ENCODE measurements at regions not wholly inside any gene's neighbourhood (a gene's known extent, or its start where the extent isn't known, plus 50 kb on each side); places are given as distances from the start of the nearest gene placed in this dataset.

DNA sequence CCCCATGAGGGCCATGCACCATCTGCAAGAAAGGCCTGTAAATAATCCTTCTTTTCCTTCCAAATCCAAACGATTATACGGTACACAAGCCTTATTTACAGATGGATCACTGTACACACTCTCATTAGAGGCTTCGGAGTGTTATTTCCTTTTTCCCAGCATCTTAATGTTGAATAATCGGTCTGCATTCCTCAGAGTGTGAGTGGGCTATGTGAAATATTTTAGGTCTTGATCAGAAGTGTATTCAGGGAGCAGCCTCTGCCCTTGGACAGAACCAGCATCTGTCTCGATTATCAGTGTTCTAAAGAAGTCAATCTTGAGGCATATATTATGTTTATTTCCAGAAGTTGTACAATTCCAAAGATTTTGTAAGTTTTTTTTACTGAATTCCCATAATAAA is 340.6 kb downstream of the SEC23A start:
- no peak for DNase-seq (ENCODE audit: low read depth)

DNA sequence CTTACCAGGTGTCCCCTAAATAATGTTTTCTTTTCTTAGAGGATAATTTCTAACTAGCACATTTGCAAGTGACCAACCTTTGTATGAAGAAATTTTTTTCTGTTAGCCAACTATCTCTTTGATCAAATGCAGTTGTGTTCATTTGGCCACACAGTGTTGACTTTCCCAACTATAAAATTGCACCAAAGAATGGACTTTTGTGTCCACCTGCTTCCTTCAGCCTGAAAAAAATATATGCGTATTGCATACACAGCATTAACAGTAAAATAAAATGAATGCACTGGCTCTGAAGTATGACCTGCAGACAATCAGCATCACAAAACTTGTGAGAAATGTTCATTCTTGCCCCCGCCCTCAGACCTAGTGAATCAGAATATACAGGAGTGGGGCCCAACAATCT is 342.0 kb downstream of the SEC23A start:
- DNase-seq (ENCODE audit: low read depth): no peak

DNA sequence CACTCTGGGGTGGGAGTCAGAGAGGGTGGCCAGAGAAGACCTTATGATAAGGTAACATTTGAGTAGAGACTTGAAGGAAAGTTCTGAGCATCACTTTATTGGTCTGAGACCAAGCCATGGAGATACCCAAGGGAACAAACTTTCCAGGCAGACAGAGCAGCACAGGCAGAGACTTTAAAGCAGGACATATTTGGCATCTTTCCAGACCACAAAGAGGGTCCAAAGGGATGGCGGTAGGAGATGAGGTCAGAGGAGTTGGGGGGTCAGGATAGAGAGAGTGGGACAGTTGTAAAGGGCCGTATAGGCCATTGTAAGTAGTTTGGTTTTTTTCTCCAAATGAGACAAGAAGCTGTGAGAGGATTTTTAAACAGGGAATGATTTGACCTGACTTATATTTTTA is 344.4 kb downstream of the SEC23A start:
- no peak for DNase-seq (ENCODE audit: low read depth)

DNA sequence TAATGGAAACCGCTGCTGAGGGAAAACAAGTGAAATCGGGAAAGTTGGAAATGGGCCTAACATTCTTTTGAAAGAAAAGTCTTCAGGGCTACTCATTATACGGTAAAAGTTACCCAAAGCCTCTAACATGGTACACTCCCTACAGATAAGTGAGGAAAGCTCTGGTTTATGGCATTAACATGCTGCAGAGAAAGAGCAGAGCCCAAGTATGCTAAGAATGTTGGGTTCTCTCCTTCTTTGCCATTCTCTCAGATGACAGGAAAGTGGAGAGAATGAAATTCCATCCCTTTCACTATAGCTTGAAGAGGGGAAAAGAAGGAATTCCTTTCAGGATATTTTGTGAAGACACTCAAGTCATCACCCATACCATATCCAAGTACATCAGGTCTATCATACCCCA is 348.0 kb downstream of the SEC23A start:
- DNase-seq (ENCODE audit: low read depth): no peak

DNA sequence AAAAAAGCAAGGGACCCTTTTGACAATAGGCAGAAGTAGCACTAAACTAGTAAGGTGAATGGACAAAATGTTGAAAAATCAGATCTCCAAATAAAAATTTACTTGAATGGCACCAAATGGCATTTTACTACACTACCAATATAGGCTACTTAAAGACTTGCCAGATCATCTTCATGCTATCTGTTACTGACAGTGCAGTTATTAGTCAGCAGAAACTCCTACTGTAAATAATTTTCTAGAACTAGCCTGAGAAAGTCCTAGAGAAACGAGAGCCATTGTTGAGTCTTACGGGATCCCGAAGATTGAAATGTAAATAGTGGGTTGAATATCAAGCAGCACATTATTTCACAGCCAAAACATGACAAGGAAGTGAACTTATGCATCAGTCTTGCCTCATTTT is 350.3 kb downstream of the SEC23A start:
- no peak for DNase-seq (ENCODE audit: low read depth)

DNA sequence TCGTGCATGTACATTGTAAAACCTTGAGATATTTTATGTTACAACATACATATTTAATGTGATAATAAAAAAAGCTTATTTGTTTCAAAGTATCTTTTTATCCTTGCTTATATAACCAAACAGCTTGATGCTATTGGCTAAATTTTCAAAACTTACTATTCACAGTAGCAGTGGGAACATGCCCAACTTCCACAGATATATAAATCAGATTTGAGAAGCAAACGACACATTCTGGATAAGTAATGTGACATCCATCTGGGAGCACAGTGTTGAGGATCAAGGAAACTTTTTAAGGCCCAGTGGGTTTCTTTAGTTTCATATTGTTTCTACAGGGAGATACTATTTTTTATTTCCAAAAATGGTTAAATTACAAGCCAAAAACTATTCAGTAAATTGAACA is 350.7 kb downstream of the SEC23A start:
- DNase-seq (ENCODE audit: low read depth): no peak

DNA sequence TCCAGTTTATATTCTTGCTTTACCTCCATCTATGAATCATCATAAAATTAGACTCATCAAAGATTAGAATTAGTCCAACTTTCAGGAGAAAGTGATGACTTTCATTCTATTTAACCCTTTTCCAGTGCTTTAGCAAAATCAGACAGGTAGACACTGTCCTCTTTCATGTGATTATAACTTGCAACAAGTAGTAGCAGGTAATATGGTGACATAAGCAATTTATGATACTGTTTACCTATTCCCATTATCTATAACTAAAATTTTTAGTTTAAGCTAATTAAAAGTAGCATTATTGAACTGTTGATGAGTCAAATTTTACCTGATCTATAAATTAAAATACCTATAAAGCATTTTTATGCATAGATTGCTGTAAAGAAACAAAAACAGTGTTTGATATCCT is 351.6 kb downstream of the SEC23A start:
- no peak for DNase-seq (ENCODE audit: low read depth)

DNA sequence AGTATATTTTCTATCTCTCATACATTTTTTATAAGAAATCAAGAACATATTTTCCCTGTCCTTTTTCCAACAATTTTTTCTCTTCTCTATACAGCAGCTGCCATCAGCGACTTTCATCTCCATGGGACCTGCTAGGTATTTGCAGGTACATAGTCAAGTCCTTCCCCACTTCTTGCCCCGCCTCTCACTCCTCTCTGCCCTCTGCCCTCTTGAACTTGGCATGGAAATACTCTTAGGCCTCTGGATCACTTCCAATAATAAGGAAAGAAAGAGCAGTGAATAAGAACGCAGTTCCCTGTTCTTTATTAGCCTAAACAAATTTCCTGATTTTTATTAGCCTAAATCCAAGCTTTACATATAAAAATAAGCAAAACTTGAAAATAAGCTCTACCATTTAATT is 353.1 kb downstream of the SEC23A start:
- no peak for DNase-seq (ENCODE audit: low read depth)

DNA sequence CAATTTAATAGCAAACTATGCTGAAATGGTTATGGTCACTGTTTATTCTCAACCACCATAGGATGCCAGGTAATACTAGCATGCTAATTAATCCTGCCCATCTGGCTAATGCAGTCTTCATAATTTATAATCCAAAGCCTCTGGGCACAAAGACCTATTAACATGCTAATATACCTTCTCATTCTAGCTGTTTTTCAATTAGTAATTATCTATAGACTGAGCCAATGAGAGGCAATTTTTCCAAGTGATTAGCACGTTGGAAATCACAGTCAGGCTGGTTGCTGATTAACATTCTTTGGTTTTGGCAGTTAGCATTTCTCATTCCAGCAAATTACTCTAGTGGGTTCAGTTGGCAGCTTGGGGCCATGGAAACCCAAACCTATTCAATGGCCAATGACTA is 357.2 kb downstream of the SEC23A start:
- DNase-seq (ENCODE audit: low read depth): no peak

DNA sequence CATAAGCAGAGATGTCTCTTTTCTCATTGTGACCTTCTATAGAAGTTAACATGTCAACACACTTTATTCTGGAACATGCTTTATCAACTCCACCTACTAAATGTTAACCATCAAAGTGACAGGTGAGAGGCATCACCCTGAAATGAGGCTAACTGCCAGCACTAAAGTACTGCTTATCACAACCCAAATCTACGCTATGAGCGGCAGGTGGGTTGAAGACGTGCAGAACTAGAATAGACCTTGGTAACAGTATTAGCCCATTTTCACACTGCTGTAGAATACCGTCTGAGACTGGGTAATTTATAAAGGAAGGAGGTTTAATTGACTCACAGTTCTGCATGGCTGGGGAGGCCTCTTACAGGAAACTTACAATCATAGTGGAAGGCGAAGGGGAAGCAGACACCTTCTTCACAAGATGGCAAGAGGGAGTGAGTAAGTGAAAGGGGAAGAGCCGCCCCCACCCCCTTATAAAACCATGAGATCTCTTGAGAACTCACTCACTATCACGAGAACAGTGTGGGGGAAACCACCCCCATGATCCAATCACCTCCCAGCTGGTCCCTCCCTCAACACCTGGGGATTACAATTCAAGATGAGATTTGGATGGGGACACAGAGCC is 359.0 kb downstream of the SEC23A start:
- no peak for DNase-seq (ENCODE audit: low read depth)

DNA sequence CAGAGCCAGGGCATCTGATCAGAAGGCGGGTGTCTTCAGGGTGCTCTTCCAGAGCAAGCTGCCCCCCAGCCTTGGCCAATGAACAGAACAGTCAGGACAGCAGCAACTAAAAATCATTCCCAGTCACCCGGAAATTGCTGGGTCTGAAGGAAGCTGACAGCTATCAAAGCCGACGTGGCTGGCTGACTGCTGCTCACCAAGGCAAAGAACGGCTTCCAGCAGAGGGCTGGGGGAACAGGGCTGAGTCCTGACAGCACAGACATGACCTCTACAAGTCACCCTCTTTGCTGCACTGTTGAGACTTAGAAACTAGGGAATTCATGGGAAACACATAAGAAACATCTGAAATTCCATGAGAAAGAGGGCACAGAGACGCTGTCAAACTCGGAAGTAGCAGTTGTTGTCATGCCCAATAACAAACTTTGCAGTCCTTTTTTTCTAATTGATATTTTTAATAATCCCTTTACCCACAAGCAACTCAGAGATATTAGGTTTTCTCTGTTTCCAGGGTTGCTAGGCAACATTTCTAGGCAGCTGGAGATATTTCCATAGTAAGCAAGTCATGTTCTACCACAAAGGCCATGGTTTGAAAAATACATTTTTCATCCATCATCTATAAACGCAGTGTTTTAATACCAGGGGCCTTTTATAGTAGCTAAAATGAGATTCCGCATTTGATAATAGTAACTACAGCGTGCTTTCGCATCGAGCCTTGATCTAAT is 365.2 kb downstream of the SEC23A start:
- no peak for DNase-seq (ENCODE audit: low read depth)

DNA sequence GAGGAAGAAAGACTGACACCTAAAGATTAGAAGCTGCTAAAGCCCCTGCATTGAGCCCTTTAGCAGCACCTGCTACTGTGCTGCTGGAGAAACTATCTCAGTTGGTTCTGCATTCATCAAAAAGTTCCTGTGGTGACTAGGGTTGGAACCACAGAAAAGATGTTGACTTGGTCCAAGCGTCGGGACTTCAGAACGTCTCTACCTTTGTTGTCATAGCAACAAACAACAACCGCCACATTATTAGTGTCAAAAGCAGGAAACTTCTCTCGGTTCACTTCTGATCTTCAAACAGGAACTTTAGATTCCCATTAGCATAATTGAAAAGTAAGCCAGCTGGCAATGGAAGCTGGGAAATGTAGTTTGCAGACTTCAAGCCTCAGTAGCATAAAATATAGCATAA is 368.0 kb downstream of the SEC23A start:
- no peak for DNase-seq (ENCODE audit: low read depth)

DNA sequence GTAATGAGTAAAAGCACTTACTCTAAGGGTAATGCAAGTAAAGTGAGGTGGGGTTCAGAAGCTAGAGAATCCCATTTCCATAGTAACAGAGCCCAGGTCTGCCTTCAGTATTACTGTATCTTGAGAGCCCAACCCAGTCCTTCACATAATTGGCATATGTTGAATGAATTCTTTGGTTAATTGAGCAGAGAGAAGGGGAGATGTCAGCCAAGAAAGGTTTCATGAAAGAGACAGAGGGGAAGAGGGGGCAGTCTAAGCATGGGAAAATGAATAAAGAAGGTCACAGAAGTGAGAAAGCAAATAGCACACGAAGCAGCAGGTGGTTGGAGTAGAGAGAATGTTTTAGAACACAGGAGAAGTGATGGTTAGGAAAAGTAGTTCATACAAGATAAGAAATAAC is 371.1 kb downstream of the SEC23A start:
- DNase-seq (ENCODE audit: low read depth): no peak

DNA sequence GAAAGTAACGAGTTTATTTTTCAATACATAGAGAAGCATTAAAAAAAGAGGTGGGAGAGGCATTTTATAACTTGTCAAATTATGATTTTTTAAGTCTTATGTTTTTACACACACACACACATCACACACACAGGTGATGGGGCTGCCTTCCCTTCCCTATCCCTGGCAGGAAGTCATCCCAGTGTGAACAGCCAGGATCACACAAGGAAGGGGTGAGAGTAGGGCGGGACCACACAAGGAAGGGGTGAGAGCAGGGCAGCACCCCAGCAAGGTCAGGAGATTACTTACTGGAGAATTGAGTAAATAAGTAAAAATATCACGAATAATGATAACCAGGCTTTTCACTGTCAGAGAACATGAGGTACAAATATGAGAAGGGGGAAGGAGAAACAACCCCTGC is 372.6 kb downstream of the SEC23A start:
- DNase-seq (ENCODE audit: low read depth): no peak

DNA sequence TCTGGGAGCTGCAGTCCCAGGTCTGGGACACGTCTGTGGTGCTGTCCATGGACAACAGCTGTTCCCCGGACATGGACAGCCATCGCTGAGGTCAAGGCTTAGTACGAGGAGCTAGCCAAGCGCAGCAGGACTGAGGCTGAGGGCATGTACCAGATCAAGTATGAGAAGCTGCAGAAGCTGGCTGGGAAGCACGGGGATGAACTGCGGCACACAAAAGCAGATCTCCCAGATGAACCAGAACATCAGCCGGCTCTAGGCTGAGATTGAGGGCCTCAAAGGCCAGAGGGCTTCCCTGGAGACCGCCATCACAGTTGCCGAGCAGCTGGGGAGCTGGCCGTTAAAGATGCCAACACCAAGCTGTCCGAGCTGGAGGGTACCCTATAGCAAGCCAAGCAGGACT is 375.3 kb downstream of the SEC23A start:
- DNase-seq (ENCODE audit: low read depth): no peak

DNA sequence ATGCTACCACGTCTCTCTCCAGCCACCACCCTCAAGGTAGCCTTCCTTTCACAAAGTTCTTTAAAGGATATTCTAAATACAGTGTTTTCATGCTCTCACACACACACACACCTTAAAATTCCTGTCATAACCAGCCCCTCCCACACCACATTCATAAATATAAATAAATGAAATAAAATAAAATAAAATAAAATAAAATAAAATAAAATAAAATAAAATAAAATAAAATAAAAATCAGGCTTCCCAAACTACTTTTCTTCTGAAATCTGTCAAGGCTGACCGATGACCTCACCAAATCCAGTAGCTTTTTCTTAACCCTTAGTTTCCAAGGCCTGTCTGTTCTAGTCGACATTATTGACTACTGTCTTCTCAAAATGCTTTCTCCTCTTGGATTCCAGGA is 378.4 kb downstream of the SEC23A start:
- DNase-seq (ENCODE audit: low read depth): no peak

DNA sequence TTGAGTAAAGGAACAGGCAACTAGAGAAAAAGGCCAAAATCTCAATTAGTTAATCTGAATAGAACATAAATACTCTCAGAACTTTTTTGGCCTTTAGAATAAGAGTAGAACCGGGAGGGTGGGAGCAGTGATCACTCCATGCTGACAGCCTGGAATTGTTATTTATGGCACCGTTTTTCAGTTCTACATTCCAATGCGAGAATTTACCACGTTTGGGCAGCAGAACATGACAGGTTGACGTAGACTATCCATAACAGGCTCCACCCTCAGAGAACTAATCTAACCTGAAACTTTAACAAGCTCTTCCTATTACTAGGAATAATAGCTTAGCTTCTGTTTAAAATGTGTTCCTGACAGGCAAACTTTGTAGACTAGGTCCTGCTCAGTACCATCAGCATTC is 379.1 kb downstream of the SEC23A start:
- no peak for DNase-seq (ENCODE audit: low read depth)

DNA sequence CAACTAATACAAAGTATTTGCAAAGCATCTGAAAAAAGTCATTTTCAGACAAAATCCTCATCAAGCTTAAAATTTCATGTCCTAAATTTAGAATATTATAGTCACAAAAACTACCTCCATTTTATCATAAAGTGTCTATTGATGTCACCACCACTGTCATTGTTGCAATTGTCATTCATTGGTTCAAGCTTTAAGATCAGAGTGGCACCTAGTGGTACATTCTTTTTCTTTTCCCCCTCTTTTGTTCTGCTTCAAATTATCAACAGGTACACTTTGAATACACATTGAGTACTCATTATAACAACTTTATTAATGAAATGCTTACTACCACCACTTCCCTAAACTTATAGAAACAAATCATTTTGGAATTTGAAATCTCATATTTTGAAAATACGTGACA is 379.8 kb downstream of the SEC23A start:
- DNase-seq (ENCODE audit: low read depth): no peak

DNA sequence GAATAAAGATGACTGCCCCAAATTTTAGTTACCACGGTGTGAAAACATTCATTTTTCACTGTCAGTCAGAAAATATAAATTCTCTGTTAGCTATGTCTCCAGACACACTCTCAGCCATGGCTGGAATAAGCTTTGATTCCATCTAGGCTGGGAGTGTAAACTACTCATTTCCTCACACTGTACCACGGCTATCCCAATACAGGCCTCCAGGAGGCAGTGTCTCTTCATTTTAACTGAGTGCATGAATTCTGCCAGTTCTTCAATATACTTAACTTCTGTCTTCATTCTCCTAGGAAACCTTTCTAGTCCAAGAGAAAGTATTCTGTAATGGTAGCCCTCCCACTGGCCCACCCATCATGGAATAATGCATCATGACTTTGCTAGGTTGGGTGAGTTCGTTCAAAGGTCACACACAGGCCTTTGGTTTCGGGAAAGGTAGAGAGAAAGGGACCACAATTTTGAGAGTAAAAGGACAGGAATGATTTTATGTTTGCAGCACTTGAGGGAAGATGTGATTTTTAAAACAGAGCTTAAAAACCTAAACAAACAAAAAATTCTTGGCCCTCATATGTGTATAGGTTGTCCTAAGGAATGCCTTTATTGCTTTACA is 381.1 kb downstream of the SEC23A start:
- DNase-seq (ENCODE audit: low read depth): no peak

DNA sequence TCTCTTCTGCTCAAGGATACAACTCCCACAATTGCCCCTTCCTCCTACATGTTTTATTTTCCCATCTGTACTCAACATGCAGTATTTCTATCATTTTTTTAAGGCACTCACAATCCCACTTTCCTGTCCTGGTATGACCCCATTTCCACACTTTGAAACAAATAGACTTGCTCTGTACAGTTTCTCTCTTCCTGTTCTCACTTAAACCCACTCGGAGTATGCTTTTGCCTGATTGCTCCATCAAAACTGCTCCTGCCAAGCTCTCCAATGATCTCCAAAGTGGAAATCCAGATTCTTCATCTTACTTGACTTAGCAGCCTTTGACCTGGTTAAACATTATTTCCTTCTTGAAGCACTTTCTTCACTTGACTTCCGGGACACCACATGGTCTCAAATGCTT is 384.5 kb downstream of the SEC23A start:
- no peak for DNase-seq (ENCODE audit: low read depth)

DNA sequence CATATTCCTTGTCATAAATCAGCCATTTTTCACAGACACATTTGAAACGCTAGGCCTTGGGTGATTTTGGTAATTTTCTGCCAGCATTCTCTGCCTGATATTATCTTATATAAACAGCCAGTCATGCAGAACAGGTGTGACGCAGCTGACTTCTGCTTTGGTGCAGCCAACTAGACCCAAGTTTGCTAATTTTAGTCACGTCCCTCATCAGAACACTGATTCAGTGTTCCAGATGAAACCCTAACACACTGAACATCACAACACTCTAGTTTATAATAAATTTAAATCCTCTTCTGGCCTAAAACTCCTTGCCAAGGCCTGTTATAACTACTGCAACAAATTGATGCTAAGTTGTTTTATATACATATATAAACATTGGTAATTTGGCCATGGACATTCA is 386.1 kb downstream of the SEC23A start:
- no peak for DNase-seq (ENCODE audit: low read depth)

DNA sequence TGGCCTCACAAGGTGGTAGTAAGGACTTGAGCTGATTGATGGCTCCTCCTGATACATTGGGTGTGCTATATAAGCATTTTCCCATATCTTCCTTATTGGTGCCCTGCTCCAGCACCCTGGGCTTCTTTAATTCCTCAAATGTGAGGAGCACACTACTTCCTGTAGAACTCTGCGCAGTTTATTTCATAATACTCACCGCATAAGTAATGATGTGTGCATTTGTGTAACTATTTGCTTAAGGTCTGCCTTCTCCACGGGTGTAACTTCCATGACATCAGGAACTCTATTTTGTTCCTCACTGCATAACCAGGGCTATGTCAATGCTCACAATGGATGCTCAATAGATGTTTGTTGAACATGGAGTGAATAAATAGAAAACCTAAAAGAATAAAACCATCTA is 392.2 kb downstream of the SEC23A start:
- no peak for DNase-seq (ENCODE audit: low read depth)

DNA sequence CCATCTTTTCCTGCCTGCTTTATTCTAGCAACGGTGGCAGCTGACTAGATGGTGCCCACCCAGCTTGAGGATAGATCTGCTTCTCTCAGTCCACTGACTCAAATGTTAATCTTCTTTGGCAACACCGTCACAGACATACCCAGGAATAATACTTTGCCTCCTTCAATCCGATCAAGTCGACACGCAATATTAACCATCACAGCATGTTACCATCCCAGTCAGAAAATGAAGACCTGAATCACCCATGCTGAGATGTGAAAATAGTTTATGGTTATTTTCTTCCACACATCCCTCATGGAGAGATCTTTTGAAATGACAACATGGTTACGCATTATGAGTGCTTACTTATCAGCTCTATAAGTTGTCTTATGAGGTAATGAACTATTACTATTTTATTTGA is 392.8 kb downstream of the SEC23A start:
- no peak for DNase-seq (ENCODE audit: low read depth)

DNA sequence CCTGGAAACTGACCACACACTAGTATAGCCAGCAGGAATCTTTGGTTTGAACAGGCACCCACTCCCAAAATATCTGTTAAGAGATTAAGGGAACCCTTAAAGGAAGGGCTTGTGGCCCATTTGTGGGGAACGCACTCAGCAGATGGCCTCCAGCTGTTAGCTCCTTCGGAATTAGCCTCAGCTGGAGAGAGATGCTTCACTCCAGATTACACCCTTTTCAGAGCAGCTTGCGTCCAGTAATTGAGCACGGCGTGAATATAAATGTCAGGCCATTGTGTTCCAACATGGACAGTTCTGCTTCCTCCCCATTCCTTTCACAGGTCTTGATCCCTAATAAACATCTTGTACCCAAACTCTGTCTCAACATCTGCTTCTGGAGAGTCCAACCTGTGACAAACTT is 397.8 kb downstream of the SEC23A start:
- DNase-seq (ENCODE audit: low read depth): no peak
